Ovary (tissue), 7 donors: ENCODE measurements at regions not wholly inside any gene's neighbourhood (a gene's known extent, or its start where the extent isn't known, plus 50 kb on each side); places are given as distances from the start of the nearest gene placed in this dataset.

Experiments
- DNase-seq, 5 donors: peaks; one replicate each; pipeline ENCODE4 v3.0.0-alpha.2; 2019 to 2020
- H3K27ac ChIP-seq, 2 donors: fragments of 200-600 bp; one replicate each; pipeline versions ENCODE4 v1.5.1 to v1.8.0; 2019 to 2022
- H3K27me3 ChIP-seq: fragments of 200-600 bp; one replicate; pipeline ENCODE4 v1.8.0; 2022
- H3K36me3 ChIP-seq: fragments of 200-600 bp; sonication (generic); one replicate; pipeline ENCODE4 v1.5.1; 2019
- H3K4me1 ChIP-seq: one replicate; pipeline ENCODE4 v1.8.1; 2013; ENCODE audit warnings: mild to moderate bottlenecking, moderate library complexity; ENCODE audit not compliant: insufficient read depth
- H3K4me3 ChIP-seq: fragments of 200-600 bp; sonication (generic); one replicate; pipeline ENCODE4 v1.5.1; 2017
- H3K9me3 ChIP-seq, 2 donors: fragments of 200-600 bp in 1 of 2; sonication (generic) in 1 of 2; one replicate each; pipeline versions ENCODE4 v1.5.1 to v1.8.1; 2013 to 2019; ENCODE audit warnings: mild to moderate bottlenecking in 1 of 2, moderate library complexity in 1 of 2
- CTCF ChIP-seq, 3 donors: fragments of 450-650 bp in 2 of 3; fragments of 200-600 bp in 1 of 3; IDR thresholded peaks; one replicate each; pipeline versions ENCODE4 v1.5.1 to v1.8.0; 2016 to 2022; ENCODE audit warnings: antibody characterized with exemption in 3 of 3, mild to moderate bottlenecking in 1 of 3
- EP300 ChIP-seq: sonication (generic); formaldehyde crosslinking; IDR thresholded peaks from one replicate; pipeline ENCODE4 v1.6.1; 2017; ENCODE audit warnings: antibody characterized with exemption
- POLR2A ChIP-seq: fragments of 450-650 bp; IDR thresholded peaks from one replicate; pipeline ENCODE4 v1.6.1; 2017; ENCODE audit warnings: antibody characterized with exemption, mild to moderate bottlenecking, moderate library complexity
- WGBS, 3 donors: extraction: QIAGEN DNeasy Blood & Tissue Kit in 1 of 3; methylation state at CpG; one replicate each; pipeline versions ENCODE4 v1.1.5 to v1.1.7; 2013 to 2017; 5-methylcytosine and 5-hydroxymethylcytosine counted together
- intact Hi-C, 4 donors: fragments of 100-400 bp; cut with DNase I; formaldehyde crosslinking; loops; one replicate each; pipeline versions ENCODE4 v1.11.0 to v1.15.1; 2022 to 2023
- donor health status: DM: no; HTN: no; CAD: no; lungs with moderate emphysema.
- donor health status: DM: no; HTN: no; CAD: no.
- donor health status: Bipolar disorder and iron deficiency.
- donor health status: DM: no; HTN: no; CAD: no.
- donor health status: DM: yes; HTN: yes; CAD: no.

GRCh38 chr4:164462471-164462870 is 291.5 kb upstream of the SMIM31 start:
- Histone ChIP-seq H3K9me3 (no peaks in the 10 kb centered on the region), H3K27ac (no peak overlapping the region), H3K4me1 (no peaks in the 10 kb centered on the region), H3K4me3 (no peak overlapping the region), H3K36me3 (no peaks in the 10 kb centered on the region), H3K27me3 (no peaks in the 10 kb centered on the region)
- TF ChIP-seq EP300 (no peak), POLR2A (no peak), CTCF (IDR thresholded peaks at IDR 0.05) (no peak)
- no peak for DNase-seq
- intact Hi-C loops: no loop called here

- 80 to 91% (median 87%) methylated on average over 1 of the region's 1 CpG for WGBS, 3 donors
- no peaks in the 10 kb centered on the region for H3K9me3 ChIP-seq
Measured at GRCh38 chr4:164464313-164464712, 289.6 kb upstream of the SMIM31 start.

GRCh38 chr4:164467493-164467892 is 286.4 kb upstream of the SMIM31 start:
- DNase-seq: no peak
- Histone ChIP-seq H3K27me3 (no peaks in the 10 kb centered on the region), H3K4me1 (no peaks in the 10 kb centered on the region), H3K4me3 (no peak overlapping the region), H3K9me3 (no peaks in the 10 kb centered on the region), H3K27ac (no peak overlapping the region), H3K36me3 (no peaks in the 10 kb centered on the region)
- intact Hi-C loops: no loop called here
- whole genome bisulfite sequencing, 3 donors: 62 to 81% (median 67%) methylated on average over 3 of the region's 3 CpGs
- TF ChIP-seq EP300 (no peak), CTCF (IDR thresholded peaks at IDR 0.05) (no peak), POLR2A (no peak)

More at GRCh38 chr4:164464313-164464712, 289.6 kb upstream of the SMIM31 start:
- intact Hi-C loops: no loop called here
- no peak overlapping the region for H3K4me3 ChIP-seq
- H3K4me1 ChIP-seq: no peaks in the 10 kb centered on the region
- DNase-seq: no peak
- no peaks in the 10 kb centered on the region for H3K27me3 ChIP-seq
- TF ChIP-seq EP300 (no peak), POLR2A (no peak), CTCF (IDR thresholded peaks at IDR 0.05) (no peak)
- no peak overlapping the region for H3K27ac ChIP-seq
- H3K36me3 ChIP-seq: no peaks in the 10 kb centered on the region

- intact Hi-C loops: no loop called here
- no peak overlapping the region for H3K27ac ChIP-seq
- H3K9me3 ChIP-seq: no peaks in the 10 kb centered on the region
- TF ChIP-seq EP300 (no peak), POLR2A (no peak), CTCF (IDR thresholded peaks at IDR 0.05) (no peak)
- no peak for DNase-seq
- WGBS, 3 donors: 79 to 88% (median 81%) methylated on average over 4 of the region's 4 CpGs
- no peaks in the 10 kb centered on the region for H3K4me1 ChIP-seq
- H3K4me3 ChIP-seq: no peak overlapping the region
- H3K36me3 ChIP-seq: no peaks in the 10 kb centered on the region
- no peaks in the 10 kb centered on the region for H3K27me3 ChIP-seq
Measured at GRCh38 chr4:164481306-164482091, 272.4 kb upstream of the SMIM31 start.
